Fibroblast of skin of scalp (primary cell): ENCODE measurements at regions not wholly inside any gene's neighbourhood (a gene's known extent, or its start where the extent isn't known, plus 50 kb on each side); places are given as distances from the start of the nearest gene placed in this dataset.

ENCODE experiments used
- DNase-seq: peaks from one replicate; pipeline ENCODE4 v3.0.0-alpha.2; 2013

- no peak for DNase-seq
Observed at GRCh38 chr15:39285663-39286062, 295.2 kb upstream of the THBS1 start.

GRCh38 chr15:39286706-39287105 lies 294.2 kb upstream of the THBS1 start:
- DNase-seq: no peak

- peak; percentile 73 for DNase-seq
Observed at GRCh38 chr15:39287322-39288195, 293.3 kb upstream of the THBS1 start.

GRCh38 chr15:39290711-39291435 lies 290.0 kb upstream of the THBS1 start:
- no peak for DNase-seq

- no peak for DNase-seq
Observed at GRCh38 chr15:39291690-39292089, 289.2 kb upstream of the THBS1 start.

GRCh38 chr15:39296955-39297354 lies 283.9 kb upstream of the THBS1 start:
- no peak for DNase-seq

GRCh38 chr15:39298271-39298962 lies 282.5 kb upstream of the THBS1 start:
- DNase-seq: no peak

GRCh38 chr15:39299486-39300267 lies 281.2 kb upstream of the THBS1 start:
- DNase-seq: peak; percentile 35

GRCh38 chr15:39300451-39301153 lies 280.3 kb upstream of the THBS1 start:
- peak; percentile 78 for DNase-seq

GRCh38 chr15:39301589-39301999 lies 279.3 kb upstream of the THBS1 start:
- DNase-seq: peak; percentile 80

- peak; percentile 28 for DNase-seq
Observed at GRCh38 chr15:39302936-39303335, 277.9 kb upstream of the THBS1 start.

GRCh38 chr15:39304201-39304841 lies 276.6 kb upstream of the THBS1 start:
- DNase-seq: peak; percentile 87

GRCh38 chr15:39304931-39305728 lies 275.7 kb upstream of the THBS1 start:
- no peak for DNase-seq

- no peak for DNase-seq
Observed at GRCh38 chr15:39310633-39311032, 270.2 kb upstream of the THBS1 start.

- no peak for DNase-seq
Observed at GRCh38 chr15:39312984-39313383, 267.9 kb upstream of the THBS1 start.

- DNase-seq: no peak
Observed at GRCh38 chr15:39313467-39313866, 267.4 kb upstream of the THBS1 start.

- DNase-seq: no peak
Observed at GRCh38 chr15:39313881-39314280, 267.0 kb upstream of the THBS1 start.

GRCh38 chr15:39315206-39315850 lies 265.6 kb upstream of the THBS1 start:
- DNase-seq: peak; percentile 33

GRCh38 chr15:39317225-39317624 lies 263.7 kb upstream of the THBS1 start:
- DNase-seq: peak; percentile 56

GRCh38 chr15:39318231-39318630 lies 262.6 kb upstream of the THBS1 start:
- DNase-seq: no peak
